Peyer's patch (tissue), 4 donors: ENCODE measurements at regions not wholly inside any gene's neighbourhood (a gene's known extent, or its start where the extent isn't known, plus 50 kb on each side); places are given as distances from the start of the nearest gene placed in this dataset.

Experiments used
- CTCF ChIP-seq, 6 experiments: fragments of 450-650 bp in 4 of 6; fragments of 200-600 bp in 2 of 6; sonication (generic) in 1 of 6; IDR thresholded peaks; one replicate each; pipeline ENCODE4 v1.5.1; 2017 to 2019; ENCODE audit warnings: antibody characterized with exemption in 6 of 6, mild to moderate bottlenecking in 3 of 6, moderate library complexity in 1 of 6
- POLR2A ChIP-seq, 2 donors: fragments of 450-650 bp; IDR thresholded peaks; one replicate each; pipeline ENCODE4 v1.5.1; 2017; ENCODE audit warnings: antibody characterized with exemption in 2 of 2, mild to moderate bottlenecking in 2 of 2, moderate library complexity in 2 of 2

GRCh38 chr3:72130565-72130964, 345.6 kb upstream of the PROK2 start:
- no peak for TF ChIP-seq CTCF (IDR thresholded peaks at IDR 0.05)
- no peak for TF ChIP-seq POLR2A (IDR thresholded peaks at IDR 0.05)
